Testis (tissue), 2 donors: ENCODE measurements at regions not wholly inside any gene's neighbourhood (a gene's known extent, or its start where the extent isn't known, plus 50 kb on each side); places are given as distances from the start of the nearest gene placed in this dataset.
"Not testable (repeated sequence)": the region's sequence is repeated elsewhere in the genome, so short reads cannot be mapped to it uniquely, and the experiment has no call there.

Experiments used
- DNase-seq: peaks from one replicate; pipeline ENCODE4 v3.0.0-alpha.2; 2019
- H3K27ac ChIP-seq, 2 donors: fragments of 200-600 bp; sonication (generic); one replicate each; pipeline ENCODE4 v1.5.1; 2019
- H3K27me3 ChIP-seq: fragments of 200-600 bp; sonication (generic); one replicate; pipeline ENCODE4 v1.5.1; 2019
- H3K36me3 ChIP-seq: fragments of 200-600 bp; sonication (generic); one replicate; pipeline ENCODE4 v1.5.1; 2017; ENCODE audit warnings: low read depth; ENCODE audit errors: missing control alignments
- H3K4me1 ChIP-seq: fragments of 200-600 bp; sonication (generic); one replicate; pipeline ENCODE4 v1.5.1; 2019
- H3K4me3 ChIP-seq, 2 donors: fragments of 200-600 bp; sonication (generic); one replicate each; pipeline ENCODE4 v1.5.1; 2017 to 2019
- H3K9me3 ChIP-seq: fragments of 200-600 bp; sonication (generic); one replicate; pipeline ENCODE4 v1.5.1; 2017
- CTCF ChIP-seq, 3 experiments: fragments of 450-650 bp in 2 of 3; fragments of 200-600 bp in 1 of 3; sonication (generic) in 1 of 3; IDR thresholded peaks; one replicate each; pipeline ENCODE4 v1.5.1; 2016 to 2019; ENCODE audit warnings: antibody characterized with exemption in 3 of 3, mild to moderate bottlenecking in 2 of 3, moderate library complexity in 1 of 3
- POLR2A ChIP-seq: fragments of 450-650 bp; IDR thresholded peaks from one replicate; pipeline ENCODE4 v1.6.1; 2017; ENCODE audit warnings: antibody characterized with exemption, mild to moderate bottlenecking, moderate library complexity
- WGBS, 2 donors: methylation state at CpG; one replicate each; pipeline ENCODE4 v1.1.5; 2018; 5-methylcytosine and 5-hydroxymethylcytosine counted together
- intact Hi-C: fragments of 100-400 bp; cut with DNase I; formaldehyde crosslinking; loops from one replicate; pipeline ENCODE4 v1.15.1; 2023; ENCODE audit warnings: low total_unique reads

GRCh38 chr6:26185802-26186201 lies 98.6 kb downstream of the HFE start:
- Histone ChIP-seq H3K4me1 (no peaks in the 10 kb centered on the region), H3K9me3 (no peaks in the 10 kb centered on the region), H3K27me3 (no peaks in the 10 kb centered on the region), H3K4me3 (no peak overlapping the region), H3K27ac (no peak overlapping the region), H3K36me3 (no peaks in the 10 kb centered on the region)
- intact Hi-C loops, result no loop called here
- TF ChIP-seq CTCF (IDR thresholded peaks at IDR 0.05), result no peak
- no peak for TF ChIP-seq POLR2A
- WGBS, 2 donors, result 92 to 93% methylated on average over 3 of the region's 3 CpGs
- DNase-seq, result no peak

- no peak overlapping the region for H3K27ac ChIP-seq
- intact Hi-C loops, result no loop called here
- 91 to 92% methylated on average over 7 of the region's 7 CpGs for WGBS, 2 donors
- no peak overlapping the region for H3K4me3 ChIP-seq
- no peaks in the 10 kb centered on the region for H3K27me3 ChIP-seq
- TF ChIP-seq POLR2A, result no peak
- TF ChIP-seq CTCF (IDR thresholded peaks at IDR 0.05), result no peak
- no peaks in the 10 kb centered on the region for H3K4me1 ChIP-seq
- no peaks in the 10 kb centered on the region for H3K36me3 ChIP-seq
- H3K9me3 ChIP-seq, result no peaks in the 10 kb centered on the region
- no peak for DNase-seq
Observed at GRCh38 chr6:26186652-26187051, 99.4 kb downstream of the HFE start.

- no peak for DNase-seq
- 47 to 67% methylated on average over 3 of the region's 3 CpGs for WGBS, 2 donors
- Histone ChIP-seq H3K27me3 (no peaks in the 10 kb centered on the region), H3K4me1 (no peaks in the 10 kb centered on the region), H3K27ac (no peak overlapping the region), H3K4me3 (no peak overlapping the region), H3K36me3 (no peaks in the 10 kb centered on the region), H3K9me3 (no peaks in the 10 kb centered on the region)
- intact Hi-C loops, result no loop called here
- TF ChIP-seq POLR2A (no peak), CTCF (IDR thresholded peaks at IDR 0.05) (no peak)
Observed at GRCh38 chr6:26187292-26187691, 100.1 kb downstream of the HFE start.

GRCh38 chr6:26187981-26188635 lies 100.9 kb downstream of the HFE start:
- no peak for DNase-seq
- Histone ChIP-seq H3K4me1 (no peaks in the 10 kb centered on the region), H3K36me3 (no peaks in the 10 kb centered on the region), H3K27ac (peak overlapping the region; percentile 61 to 83), H3K9me3 (no peaks in the 10 kb centered on the region), H3K4me3 (peak overlapping the region; percentile 53 to 60), H3K27me3 (no peaks in the 10 kb centered on the region)
- TF ChIP-seq POLR2A, result no peak
- no peak for TF ChIP-seq CTCF (IDR thresholded peaks at IDR 0.05)
- intact Hi-C loops, result no loop called here
- WGBS, 2 donors, result 11 to 12% methylated on average over 20 of the region's 20 CpGs

- H3K9me3 ChIP-seq, intact Hi-C loops, H3K4me3 ChIP-seq, H3K4me1 ChIP-seq, H3K36me3 ChIP-seq, H3K27ac ChIP-seq, DNase-seq, H3K27me3 ChIP-seq: not testable (repeated sequence)
- 81% methylated on average over 8 of the region's 8 CpGs for WGBS, 2 donors
Observed at GRCh38 chr6:26191512-26191911, 104.3 kb downstream of the HFE start.
